Lung (tissue), 11 donors: ENCODE measurements at regions not wholly inside any gene's neighbourhood (a gene's known extent, or its start where the extent isn't known, plus 50 kb on each side); places are given as distances from the start of the nearest gene placed in this dataset.

Source experiments
- ATAC-seq: fragments of 200-7000 bp; cut with Tn5 transposase; one replicate; pipeline ENCODE4 v1.9.1; 2020; ENCODE audit warnings: moderate number of reproducible peaks; ENCODE audit not compliant: insufficient read depth, low FRiP score
- DNase-seq, 3 donors: peaks; one replicate each; pipeline ENCODE4 v3.0.0-alpha.2; 2013 to 2017
- H3K27ac ChIP-seq, 2 donors: one replicate each; pipeline ENCODE4 v1.5.1; 2013; ENCODE audit warnings: mild to moderate bottlenecking in 2 of 2, moderate library complexity in 2 of 2, control low read depth in 1 of 2, inconsistent platforms in 1 of 2, low read depth in 1 of 2, low read length in 1 of 2
- H3K27me3 ChIP-seq, 3 donors: one replicate each; pipeline ENCODE4 v1.5.1; 2013; ENCODE audit warnings: low read length in 2 of 3; ENCODE audit not compliant: control insufficient read depth in 3 of 3, insufficient read depth in 3 of 3
- H3K36me3 ChIP-seq, 4 donors: one replicate each; pipeline ENCODE4 v1.5.1; 2013; ENCODE audit warnings: low read length in 4 of 4, mild to moderate bottlenecking in 1 of 4, moderate library complexity in 1 of 4; ENCODE audit not compliant: control insufficient read depth in 4 of 4, insufficient read depth in 4 of 4
- H3K4me1 ChIP-seq, 5 donors: one replicate each; pipeline ENCODE4 v1.5.1; 2013; ENCODE audit warnings: low read length in 5 of 5, mild to moderate bottlenecking in 2 of 5, moderate library complexity in 1 of 5; ENCODE audit not compliant: control insufficient read depth in 5 of 5, insufficient read depth in 5 of 5
- H3K4me3 ChIP-seq: one replicate; pipeline ENCODE4 v1.5.1; 2013; ENCODE audit warnings: mild to moderate bottlenecking, control low read depth, moderate library complexity
- H3K9ac ChIP-seq, 2 donors: one replicate each; pipeline ENCODE4 v1.5.1; 2013; ENCODE audit warnings: low read length in 2 of 2, control low read depth in 1 of 2; ENCODE audit not compliant: insufficient read depth in 1 of 2
- H3K9me3 ChIP-seq, 4 donors: one replicate each; pipeline ENCODE4 v1.5.1; 2013; ENCODE audit warnings: low read length in 3 of 4, mild to moderate bottlenecking in 1 of 4, moderate library complexity in 1 of 4; ENCODE audit not compliant: control insufficient read depth in 4 of 4, insufficient read depth in 3 of 4
- WGBS, 2 donors: extraction: QIAGEN DNeasy Blood & Tissue Kit; methylation state at CpG; one replicate each; pipeline ENCODE4 v1.1.7; 2013; 5-methylcytosine and 5-hydroxymethylcytosine counted together
- TF ChIP-seq, protein P1 (sequence below): IDR thresholded peaks from 2 replicates; pipeline ENCODE4 v1.5.1; 2012; ENCODE audit warnings: mild to moderate bottlenecking; ENCODE audit errors: control extremely low read depth, extremely low read depth
- donor health status: control.
- donor health status: control.
- donor health status: Bipolar disorder and iron deficiency.
- donor health status: healthy.
- donor health status: DM: yes; HTN: yes; CAD: no.

DNA sequence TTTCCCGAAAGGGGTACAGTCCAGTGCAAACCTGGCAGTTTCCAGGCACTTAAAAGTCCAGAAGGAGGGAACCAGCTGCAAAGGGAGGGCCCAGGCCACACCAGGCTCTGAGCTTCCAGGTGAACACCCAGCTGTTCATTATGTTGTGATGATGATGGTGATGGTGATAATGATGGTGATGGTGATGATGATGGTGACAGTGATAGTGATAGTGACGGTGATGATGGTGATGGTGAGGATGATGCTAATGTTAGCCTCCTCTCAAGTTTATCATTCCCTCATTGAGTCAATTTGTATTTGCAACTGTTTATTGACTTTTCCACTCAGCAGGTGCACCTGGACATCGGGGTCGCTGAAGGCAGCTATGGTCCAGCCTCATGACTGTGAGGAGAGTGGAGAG, 199.4 kb upstream of the ID2 start:
- H3K27ac ChIP-seq, result no peak overlapping the region
- 88 to 100% methylated on average over 4 of the region's 4 CpGs for WGBS, 2 donors
- DNase-seq (no peak), ATAC-seq (no peak)
- H3K36me3 ChIP-seq, result no peaks in the 10 kb centered on the region
- H3K27me3 ChIP-seq, result no peaks in the 10 kb centered on the region
- H3K4me1 ChIP-seq, result peaks cover 0 to 18% (median 6%) of the 10 kb centered on the region in 5 donors
- TF ChIP-seq, protein P1, sequence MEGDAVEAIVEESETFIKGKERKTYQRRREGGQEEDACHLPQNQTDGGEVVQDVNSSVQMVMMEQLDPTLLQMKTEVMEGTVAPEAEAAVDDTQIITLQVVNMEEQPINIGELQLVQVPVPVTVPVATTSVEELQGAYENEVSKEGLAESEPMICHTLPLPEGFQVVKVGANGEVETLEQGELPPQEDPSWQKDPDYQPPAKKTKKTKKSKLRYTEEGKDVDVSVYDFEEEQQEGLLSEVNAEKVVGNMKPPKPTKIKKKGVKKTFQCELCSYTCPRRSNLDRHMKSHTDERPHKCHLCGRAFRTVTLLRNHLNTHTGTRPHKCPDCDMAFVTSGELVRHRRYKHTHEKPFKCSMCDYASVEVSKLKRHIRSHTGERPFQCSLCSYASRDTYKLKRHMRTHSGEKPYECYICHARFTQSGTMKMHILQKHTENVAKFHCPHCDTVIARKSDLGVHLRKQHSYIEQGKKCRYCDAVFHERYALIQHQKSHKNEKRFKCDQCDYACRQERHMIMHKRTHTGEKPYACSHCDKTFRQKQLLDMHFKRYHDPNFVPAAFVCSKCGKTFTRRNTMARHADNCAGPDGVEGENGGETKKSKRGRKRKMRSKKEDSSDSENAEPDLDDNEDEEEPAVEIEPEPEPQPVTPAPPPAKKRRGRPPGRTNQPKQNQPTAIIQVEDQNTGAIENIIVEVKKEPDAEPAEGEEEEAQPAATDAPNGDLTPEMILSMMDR, result no peak
- no peaks in the 10 kb centered on the region for H3K9me3 ChIP-seq
- H3K9ac ChIP-seq, result no peak overlapping the region
- no peak overlapping the region for H3K4me3 ChIP-seq

DNA sequence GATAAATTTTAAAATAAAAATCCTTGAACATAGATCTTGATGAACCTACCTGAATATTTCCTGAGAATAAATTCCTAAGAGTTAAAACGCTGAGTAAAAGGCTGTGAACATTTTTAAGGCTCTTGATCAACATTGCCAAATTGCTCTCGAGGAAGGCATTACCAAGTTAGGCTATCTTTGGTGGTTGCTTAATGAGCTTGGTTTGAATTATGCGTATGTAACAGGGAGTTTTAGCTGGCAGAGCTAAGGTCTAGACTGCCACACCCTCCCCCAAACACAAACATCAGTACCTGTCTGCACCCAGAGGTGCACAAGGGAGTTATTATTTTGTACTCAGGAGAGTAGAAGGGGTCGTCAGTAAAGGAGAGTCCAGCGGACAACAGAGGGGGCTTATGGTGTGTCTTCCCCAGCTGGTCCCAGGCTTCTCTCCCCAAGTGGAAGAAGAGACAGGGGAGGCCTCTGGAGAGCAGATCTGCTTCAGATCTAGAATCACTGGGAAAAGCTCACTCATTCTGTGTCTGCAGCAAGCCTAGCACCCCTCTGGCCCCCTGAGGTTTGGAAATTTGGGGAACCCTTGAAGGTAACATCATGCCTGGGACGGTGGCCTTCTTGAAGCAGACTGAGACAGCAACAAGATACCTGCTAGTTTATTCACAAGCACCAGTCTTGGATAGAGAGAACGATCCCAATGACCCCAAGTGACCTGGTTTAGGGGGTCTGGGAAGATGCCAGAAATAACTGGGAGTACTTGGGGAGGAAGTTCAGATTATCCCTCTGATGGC, 197.2 kb upstream of the ID2 start:
- ATAC-seq (no peak), DNase-seq (no peak)
- H3K36me3 ChIP-seq, result no peaks in the 10 kb centered on the region
- H3K27ac ChIP-seq, result no peak overlapping the region
- H3K4me1 ChIP-seq, result peaks cover 0 to 7% (median 0%) of the 10 kb centered on the region in 5 donors
- TF ChIP-seq, protein P1, result no peak
- no peaks in the 10 kb centered on the region for H3K27me3 ChIP-seq
- no peak overlapping the region for H3K9ac ChIP-seq
- H3K4me3 ChIP-seq, result no peak overlapping the region
- WGBS, 2 donors, result 77% methylated on average over 7 of the region's 7 CpGs
- H3K9me3 ChIP-seq, result no peaks in the 10 kb centered on the region

DNA sequence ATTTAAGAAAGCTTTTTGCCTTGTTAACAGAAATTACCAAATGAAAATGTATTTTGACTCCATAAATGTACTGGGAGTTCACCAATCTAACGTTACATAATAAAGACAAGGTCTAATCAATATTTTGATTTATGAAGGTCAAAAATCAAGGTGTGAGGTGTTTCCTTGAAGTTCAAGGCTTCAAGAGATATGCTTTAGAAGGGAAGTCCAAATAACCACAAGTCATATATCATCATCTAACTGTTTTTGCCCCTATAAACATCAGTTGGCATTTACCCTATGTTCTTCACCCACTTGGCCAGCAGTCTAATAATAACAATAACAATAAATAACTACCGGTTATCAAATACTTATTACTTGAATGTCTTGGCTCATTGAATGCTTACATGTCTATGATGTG, 196.1 kb upstream of the ID2 start:
- Histone ChIP-seq H3K36me3 (no peaks in the 10 kb centered on the region), H3K27me3 (no peaks in the 10 kb centered on the region), H3K4me1 (peaks cover 0 to 6% (median 0%) of the 10 kb centered on the region in 5 donors), H3K9me3 (no peaks in the 10 kb centered on the region), H3K4me3 (no peak overlapping the region), H3K27ac (no peak overlapping the region), H3K9ac (no peak overlapping the region)
- TF ChIP-seq, protein P1, result no peak
- DNase-seq (no peak), ATAC-seq (no peak)
- WGBS, 2 donors, result 57 to 59% methylated on average over 2 of the region's 2 CpGs
